ENCODE measurements at regions not wholly inside any gene's neighbourhood (a gene's known extent, or its start where the extent isn't known, plus 50 kb on each side); places are given as distances from the start of the nearest gene placed in this dataset.

GRCh38 chr3:46146021-46146420 is 62.1 kb downstream of the CCR1 start:
- TF ChIP-seq EZH2 (IDR thresholded peaks at IDR 0.05; ENCODE audit: insufficient read depth, poor library complexity, severe bottlenecking) = no peak
- TF ChIP-seq EZH2phosphoT487 (IDR thresholded peaks at IDR 0.05; ENCODE audit: insufficient read depth, low read depth) = no peak
